ENCODE measurements at regions not wholly inside any gene's neighbourhood (a gene's known extent, or its start where the extent isn't known, plus 50 kb on each side); places are given as distances from the start of the nearest gene placed in this dataset.

DNA sequence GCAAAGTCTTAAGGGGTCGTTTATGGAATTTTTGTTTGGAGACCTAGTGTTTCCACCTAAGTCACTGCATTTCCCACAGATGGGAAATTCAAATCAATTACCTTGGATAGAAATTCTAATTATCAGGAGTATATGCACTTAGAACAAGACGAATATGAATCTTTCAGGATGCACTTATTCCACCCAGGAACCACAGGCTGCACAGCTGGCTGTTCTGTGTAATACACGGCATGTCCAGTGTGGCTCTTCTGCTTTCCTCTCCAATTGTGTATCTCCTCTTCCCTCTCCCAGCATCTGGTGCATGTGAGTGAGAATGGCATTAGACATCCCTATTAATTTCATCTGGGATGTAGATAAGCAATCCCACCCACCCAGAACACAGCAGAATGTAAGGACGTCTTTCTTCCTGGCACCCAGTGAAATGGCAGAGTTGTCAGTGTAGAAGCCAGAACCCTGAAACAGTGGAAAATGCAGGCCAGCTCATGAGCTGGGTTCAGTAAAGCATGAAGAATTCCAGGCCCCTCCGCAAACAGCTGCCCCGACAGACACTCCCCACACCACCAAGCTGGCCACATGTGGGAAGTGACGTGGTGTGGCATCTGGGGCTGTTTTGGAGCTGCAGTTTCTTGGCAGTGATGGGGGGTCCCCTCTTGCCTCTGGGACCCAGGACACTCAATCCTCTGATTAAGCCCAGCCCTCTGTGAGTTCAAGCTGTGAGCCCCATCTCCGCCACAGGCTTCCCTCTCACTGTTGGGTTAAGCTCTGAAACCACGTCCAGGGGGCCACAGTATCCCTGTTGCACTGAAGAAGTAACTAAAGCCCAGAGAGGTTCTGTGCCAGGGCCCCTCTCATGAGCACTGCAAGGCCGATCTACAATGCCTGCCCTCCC, 180.1 kb upstream of the CST7 start:
- no peak for TF ChIP-seq ESRRA (IDR thresholded peaks at IDR 0.05; ENCODE audit: borderline replicate concordance, low read length)
- no peak for TF ChIP-seq BHLHE40 (IDR thresholded peaks at IDR 0.05; ENCODE audit: low read depth, low read length)
- no peak for TF ChIP-seq JUN (IDR thresholded peaks at IDR 0.05)
- TF ChIP-seq RARB (CRISPR knock-in tag; IDR thresholded peaks at IDR 0.05) = no peak
- TF ChIP-seq RFX5 (IDR thresholded peaks at IDR 0.05) = no peak
- TF ChIP-seq, protein P1, sequence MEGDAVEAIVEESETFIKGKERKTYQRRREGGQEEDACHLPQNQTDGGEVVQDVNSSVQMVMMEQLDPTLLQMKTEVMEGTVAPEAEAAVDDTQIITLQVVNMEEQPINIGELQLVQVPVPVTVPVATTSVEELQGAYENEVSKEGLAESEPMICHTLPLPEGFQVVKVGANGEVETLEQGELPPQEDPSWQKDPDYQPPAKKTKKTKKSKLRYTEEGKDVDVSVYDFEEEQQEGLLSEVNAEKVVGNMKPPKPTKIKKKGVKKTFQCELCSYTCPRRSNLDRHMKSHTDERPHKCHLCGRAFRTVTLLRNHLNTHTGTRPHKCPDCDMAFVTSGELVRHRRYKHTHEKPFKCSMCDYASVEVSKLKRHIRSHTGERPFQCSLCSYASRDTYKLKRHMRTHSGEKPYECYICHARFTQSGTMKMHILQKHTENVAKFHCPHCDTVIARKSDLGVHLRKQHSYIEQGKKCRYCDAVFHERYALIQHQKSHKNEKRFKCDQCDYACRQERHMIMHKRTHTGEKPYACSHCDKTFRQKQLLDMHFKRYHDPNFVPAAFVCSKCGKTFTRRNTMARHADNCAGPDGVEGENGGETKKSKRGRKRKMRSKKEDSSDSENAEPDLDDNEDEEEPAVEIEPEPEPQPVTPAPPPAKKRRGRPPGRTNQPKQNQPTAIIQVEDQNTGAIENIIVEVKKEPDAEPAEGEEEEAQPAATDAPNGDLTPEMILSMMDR (IDR thresholded peaks at IDR 0.05) = no peak
- TF ChIP-seq, protein P2, sequence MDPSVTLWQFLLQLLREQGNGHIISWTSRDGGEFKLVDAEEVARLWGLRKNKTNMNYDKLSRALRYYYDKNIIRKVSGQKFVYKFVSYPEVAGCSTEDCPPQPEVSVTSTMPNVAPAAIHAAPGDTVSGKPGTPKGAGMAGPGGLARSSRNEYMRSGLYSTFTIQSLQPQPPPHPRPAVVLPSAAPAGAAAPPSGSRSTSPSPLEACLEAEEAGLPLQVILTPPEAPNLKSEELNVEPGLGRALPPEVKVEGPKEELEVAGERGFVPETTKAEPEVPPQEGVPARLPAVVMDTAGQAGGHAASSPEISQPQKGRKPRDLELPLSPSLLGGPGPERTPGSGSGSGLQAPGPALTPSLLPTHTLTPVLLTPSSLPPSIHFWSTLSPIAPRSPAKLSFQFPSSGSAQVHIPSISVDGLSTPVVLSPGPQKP (IDR thresholded peaks at IDR 0.05; ENCODE audit: low read depth, low read length) = no peak
- no peak for TF ChIP-seq HDAC2 (IDR thresholded peaks at IDR 0.05)
- no peak for TF ChIP-seq RCOR1 (IDR thresholded peaks at IDR 0.05; ENCODE audit: low read depth, low read length)
- TF ChIP-seq EP300 (IDR thresholded peaks at IDR 0.05) = no peak
- no peak for TF ChIP-seq CHD2 (IDR thresholded peaks at IDR 0.05; ENCODE audit: low read length, partially characterized antibody)
- TF ChIP-seq FOXS1 (CRISPR knock-in tag; IDR thresholded peaks at IDR 0.05) = no peak
- TF ChIP-seq, protein P3, sequence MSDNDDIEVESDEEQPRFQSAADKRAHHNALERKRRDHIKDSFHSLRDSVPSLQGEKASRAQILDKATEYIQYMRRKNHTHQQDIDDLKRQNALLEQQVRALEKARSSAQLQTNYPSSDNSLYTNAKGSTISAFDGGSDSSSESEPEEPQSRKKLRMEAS (IDR thresholded peaks at IDR 0.05) = no peak

All from A549 (cell line).